ENCODE measurements at regions not wholly inside any gene's neighbourhood (a gene's known extent, or its start where the extent isn't known, plus 50 kb on each side); places are given as distances from the start of the nearest gene placed in this dataset.

DNA sequence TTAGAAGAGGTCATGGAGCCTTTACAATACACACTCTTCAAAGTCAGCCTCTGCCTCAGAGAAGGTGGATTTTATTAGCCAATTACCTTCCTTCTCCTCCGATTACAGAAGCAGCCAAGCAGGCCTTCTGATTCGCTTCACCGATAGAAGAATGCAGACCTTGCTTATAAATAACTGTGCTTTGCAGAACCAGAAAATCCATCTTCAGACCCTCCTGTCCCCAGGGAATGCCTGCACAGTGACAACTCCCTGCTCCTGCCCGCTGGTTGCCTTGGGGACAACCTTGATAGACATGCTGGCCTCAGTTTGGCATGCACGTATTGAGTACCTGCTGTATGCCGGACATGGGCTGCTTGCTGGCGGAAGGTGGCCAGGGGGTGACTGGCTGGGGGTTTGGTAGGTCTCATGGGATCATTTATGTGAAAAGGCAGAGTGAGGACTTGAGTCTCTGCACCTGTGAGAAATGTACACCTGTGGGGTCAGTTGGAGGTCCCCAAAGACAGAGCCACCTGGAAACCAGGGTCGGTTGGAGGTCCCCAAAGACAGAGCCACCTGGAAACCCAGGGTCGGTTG is 1238.7 kb downstream of the BRD1 start:
- no peak for DNase-seq

DNA sequence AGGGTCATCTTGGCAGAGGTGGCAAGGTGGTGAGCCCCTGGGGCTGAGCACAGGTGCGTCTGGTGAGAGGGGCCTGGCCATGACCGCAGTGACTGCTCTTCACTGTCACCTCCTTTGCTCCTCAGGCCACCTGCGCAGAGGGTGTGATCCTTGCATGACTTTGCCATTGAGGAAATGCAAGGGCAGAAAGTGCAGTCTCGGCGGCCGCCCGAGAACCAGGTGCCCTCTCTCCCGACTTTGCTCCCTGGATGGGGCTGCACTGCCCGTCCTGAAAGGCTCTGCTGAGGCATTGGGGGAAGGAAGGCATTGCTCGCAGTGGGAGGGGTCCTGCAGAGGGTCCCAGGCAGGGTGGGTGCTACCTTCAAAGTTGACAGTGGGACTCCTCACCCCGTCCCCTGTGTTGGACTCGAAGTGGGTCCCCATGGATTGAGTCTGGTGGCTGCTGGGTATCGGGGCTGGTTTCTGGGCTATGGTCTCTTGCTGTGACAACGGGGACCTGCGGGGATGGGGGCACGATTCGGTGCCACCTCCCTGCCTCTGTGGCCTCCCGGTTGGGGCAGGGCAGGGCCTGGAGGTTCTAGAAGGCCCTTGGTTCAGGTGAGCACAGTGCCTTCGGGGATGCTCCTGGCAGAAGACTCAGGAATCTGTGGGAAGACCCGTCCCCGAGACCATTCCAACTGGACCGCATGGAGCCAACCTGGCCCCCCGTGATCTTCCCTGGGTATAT is 1239.4 kb downstream of the BRD1 start:
- no peak for DNase-seq

DNA sequence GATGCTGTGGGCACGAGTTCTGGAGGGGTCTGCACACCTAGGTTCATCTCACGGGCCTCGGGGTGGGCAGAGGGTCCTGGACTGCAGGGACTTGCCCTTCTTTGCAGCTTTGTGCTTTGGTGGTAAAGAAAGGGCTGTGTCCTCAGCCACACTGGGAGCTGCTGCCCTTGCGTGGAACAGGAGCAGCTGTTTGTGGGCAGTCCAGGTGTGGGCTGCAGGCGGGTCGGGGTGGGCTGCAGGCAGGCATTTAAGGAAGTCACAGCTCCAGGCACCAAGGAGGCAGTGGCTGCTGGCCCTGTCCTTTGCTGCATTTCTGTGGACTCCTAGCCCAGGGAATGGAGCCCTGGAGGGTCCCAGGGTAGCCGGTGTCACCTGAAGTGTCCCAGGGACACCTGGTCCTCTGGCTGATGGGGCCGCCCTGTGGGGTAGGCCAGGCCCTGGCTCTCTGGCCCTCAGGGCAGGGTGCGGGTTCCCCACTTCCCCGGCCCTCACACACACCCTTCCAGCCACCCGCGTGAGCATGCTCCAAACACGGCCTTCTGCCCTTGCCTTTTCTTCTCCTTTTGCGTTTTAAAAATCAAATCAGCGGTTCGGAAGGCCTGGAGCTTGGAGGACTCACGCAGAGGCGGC is 1240.3 kb downstream of the BRD1 start:
- DNase-seq = no peak

DNA sequence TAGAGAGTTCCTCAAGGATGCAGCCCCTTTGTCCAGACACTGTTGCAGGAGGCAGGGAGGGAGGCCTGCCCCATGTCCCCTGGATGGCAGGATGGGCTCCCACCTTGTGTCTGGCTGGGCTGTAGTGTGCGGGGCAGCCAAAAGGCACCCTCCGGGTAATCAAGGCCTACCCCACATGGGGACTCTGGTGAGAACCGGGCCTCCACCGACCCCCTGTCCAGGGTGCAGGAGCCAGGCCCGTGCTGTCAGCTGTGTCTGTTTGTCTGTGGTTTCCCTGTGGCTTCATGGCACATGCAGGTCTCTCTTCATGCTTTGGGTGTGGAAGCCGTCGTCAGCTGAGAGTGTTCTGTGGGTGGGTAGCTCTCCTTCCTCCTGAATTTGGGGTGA is 1240.9 kb downstream of the BRD1 start:
- DNase-seq = no peak

DNA sequence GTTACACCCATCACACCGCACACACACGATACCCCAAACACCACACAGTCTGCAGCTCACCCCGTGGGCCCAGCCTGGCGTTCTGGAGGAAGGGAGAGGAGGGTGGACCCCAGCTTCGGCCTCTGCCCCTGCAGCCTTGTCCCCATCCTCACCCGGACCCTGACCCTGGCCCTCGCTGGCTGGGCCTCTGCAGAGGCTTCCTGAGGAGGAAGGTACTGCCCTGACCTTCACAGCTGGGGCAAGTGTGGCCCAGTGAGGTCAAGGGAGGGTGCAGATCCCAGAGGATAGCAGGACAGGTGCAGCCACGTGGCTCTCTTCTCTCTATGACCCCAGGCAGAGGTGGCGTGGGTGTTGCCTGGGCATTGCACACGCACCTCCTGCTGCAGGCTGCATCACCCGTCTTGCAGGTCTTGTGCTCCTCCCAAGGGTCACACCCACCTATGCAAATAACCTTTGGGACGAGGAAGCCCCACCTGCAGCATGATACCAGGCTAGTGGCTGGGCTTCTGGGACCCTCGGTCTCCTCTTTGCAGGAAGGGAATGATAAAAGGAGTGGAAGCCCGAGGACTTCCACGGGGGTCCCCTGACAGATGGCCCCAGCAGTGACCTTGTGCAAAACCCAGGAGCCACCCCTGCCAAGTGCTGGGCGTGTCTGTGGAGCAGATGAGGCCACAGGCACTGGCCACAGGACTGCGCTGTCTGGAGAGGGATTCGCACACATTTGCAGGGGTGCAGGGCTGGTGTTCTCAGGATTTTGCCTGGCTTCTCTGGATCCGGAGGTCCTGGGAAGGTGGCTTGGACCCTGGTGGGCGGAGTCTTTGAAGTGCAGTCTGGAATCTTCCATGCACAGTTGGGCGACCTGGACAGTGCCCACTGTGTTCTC is 1241.5 kb downstream of the BRD1 start:
- no peak for DNase-seq

DNA sequence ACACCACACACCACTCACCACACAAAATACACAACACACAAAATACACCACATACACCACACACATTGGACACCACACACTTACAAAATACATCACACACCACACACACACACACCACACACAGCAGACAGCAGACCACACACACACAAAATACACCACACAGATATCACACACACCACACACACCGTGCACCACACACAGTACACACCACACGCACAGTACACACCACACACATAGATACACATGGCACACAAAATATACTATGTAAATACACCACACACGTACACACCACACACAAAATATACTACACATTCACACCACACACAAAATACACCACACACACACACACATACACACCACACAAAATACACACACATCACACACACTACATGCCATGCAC is 1243.5 kb downstream of the BRD1 start:
- no peak for DNase-seq

DNA sequence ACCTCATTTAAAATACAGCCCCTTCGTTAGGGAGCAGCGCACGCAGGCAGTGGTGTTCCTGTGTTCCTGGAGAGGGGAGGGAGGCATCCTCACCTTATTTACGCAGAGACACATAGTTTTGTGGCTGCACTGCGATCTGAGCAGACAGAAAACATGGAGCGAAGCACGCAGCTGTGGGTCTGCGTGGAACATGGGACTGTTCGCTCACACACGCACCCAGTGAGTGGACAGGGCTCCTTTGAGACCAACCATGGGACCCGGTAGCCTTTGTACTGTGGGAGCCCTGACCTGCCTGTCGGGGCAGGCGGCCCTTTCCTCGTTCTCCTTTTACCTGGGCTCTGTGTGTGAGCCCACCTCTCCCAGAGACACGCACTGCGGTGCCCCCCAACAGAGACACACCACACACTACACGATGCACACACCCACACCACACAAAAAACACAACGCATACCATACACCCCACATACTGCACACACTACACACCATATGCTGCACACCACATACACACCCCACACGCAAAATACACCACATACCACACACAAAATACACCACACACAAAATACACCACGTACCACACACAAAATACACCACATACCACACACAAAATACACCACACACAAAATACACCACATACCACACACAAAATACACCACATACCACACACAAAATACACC is 1245.7 kb downstream of the BRD1 start:
- no peak for DNase-seq

DNA sequence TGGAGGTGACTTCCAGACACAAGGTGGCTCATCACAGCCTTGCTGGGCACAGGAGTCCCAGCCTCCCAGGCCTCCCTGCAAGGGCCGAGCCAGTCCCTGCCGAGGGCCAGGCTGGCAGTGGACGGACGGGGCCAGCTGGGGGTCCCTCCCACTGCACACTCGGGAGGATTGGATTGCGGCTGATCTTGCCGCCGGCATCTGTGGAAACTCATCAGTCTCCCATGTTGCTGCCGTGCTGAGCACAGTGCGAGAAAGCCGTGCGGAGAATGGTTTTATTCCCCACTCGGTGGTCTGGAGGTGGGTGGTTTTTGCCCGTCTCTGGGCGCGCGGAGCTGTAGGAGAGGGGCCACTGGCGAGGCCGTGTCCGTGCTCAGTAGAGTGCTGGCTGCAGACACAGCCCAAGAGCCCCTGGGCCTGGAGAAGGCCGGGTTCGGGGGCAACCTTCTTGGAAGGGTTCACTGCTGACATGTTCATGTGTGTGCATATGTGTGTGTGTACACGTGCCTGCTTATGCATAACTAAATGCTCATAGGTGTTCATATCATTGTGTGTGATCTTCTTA is 1246.4 kb downstream of the BRD1 start:
- DNase-seq = no peak

DNA sequence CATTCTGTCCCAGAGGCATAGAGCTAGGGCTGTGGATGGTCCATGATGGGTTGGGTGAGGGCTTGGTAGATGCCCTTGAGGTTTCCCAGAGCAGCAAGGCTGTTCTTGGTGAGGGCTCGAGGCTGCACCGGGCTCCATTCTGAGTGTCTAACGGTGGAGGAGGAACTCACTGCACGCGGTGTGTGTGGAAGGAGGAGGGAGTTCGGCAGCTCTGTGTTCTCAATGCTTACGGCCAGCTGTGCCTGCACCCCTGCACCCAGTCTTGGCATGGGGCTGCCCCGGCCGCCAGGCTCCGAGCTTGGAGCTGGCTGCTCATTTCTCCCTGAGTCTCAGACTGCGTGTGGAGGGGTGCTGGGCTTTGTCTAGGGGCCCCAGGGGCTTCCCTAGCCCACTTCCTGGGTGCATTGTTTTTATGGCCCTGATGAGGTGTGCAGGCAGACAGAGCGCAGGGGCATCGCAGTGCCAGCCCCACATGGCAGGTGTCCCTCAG is 1247.1 kb downstream of the BRD1 start:
- no peak for DNase-seq

DNA sequence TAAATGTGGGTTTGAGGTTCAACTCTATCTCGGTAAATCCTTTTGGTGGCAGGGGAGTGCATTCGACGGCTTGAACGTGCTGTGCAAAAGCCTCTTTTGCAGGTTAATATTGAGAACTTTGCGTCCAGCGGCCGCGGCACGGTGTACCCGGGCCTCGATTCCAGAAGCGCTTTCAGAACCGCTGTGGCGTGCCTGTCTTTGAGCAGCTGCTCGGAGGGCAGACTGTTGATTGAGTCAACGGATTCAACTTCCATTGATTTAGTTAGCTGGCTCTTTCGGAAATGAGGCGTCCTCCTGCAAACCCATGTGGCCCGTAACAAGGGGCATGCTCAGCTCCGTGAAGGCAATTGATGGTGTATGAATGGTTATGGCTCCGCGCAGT is 1247.8 kb downstream of the BRD1 start:
- DNase-seq = no peak

DNA sequence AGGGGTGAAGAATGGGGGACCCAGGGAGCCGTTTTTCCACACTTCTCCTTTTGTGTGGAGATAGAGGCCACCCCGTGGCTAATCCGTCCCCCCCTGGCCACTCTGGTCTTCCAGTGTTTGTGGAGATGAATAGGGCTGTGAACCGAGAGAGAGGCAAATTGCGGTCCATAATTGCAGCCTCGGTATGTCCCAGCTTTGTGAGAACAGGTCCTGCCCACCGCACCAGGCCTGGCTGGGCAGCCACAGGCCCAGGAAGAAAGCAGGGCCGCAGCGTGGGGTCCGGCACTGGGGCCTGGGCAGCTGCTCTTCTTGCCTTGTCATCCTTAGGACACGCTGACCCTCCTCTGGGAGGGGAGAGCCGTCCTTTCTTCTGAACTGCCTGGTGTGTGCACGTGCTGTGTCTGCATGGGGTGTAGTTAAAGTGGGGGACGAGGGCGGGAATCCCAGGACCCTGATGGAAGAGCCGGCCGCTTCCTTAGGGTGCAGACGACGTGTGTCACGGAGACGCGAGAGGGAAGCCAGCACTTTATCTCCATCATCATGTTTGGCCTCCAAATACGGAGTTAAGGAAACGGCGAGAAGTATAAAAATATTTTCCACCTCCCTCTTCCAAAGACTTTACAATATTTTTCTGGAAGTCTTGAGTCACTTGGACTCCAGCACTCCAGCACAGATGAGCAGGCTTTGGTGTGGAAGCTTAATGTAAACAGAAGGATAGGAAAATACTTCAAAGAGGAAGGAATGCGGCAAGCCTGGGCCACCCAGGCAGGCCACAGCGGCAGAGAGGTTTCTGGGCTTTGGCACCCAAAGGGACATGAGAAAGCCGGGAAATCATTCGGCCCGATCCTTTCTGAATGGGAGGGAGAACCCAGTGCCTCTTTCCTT is 1248.4 kb downstream of the BRD1 start:
- DNase-seq = no peak

DNA sequence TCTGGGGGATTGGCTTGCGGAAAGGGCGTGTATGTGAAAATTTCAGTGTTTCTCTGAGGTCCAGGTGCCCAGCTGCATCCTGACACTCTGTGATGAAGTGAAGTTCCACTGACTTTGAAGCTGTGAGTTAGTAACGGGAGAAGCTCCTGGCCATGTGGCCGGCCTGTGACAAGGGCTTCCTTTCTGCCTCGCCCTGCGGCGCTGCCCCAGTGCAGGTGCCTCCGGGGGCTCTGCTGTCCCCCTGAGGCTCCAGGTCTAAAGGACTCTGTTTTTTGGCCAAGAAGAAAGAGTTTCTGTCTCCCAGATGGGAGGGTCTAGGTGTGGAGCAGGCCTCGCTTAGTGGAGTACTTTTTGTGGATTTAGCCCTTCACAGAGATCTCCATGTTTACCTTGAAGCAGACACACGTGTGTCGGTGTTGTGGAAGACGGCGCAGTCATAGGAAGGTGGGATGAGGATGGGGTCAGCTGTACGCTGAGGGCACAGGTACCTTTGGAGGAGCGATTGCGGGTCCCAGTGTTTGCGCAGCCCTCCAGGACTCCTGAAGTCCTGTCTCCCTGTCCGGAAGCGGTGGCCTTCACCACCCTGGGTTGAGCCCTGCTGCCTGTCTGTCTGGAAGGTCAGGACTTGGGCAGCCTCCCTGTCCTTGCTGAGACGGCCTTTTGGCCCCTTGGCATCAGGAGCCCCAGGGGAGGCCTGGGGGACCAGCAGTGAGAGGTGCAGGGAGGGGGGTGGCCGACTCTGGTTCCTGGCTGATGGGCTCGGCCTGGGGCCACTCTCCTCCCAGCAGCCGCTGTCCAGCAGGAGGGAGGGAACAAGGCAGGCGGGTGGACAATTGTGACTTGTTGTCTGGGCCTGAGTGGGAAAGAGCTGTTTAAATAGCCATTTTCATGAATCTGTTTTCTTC is 1249.3 kb downstream of the BRD1 start:
- no peak for DNase-seq

DNA sequence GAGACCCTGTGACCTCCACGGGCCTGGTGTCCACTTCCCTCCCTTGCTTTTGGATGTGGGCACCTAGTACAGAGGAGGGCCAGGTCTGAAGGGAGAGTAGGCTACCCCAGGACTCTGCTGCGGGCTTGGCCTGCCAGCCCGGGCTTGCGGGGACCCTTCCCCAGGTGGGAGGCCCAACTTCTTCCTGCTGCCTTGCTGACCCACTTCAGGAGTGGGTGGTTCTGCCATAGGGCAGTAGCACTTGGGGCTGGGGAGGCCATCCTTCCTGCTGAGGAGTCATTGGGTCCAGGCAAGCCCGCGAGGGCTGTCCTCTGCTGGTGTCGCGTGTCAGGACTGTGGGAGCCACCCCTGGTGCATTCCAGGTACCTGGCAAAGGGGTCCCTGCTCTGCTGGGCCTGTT is 1250.0 kb downstream of the BRD1 start:
- no peak for DNase-seq

DNA sequence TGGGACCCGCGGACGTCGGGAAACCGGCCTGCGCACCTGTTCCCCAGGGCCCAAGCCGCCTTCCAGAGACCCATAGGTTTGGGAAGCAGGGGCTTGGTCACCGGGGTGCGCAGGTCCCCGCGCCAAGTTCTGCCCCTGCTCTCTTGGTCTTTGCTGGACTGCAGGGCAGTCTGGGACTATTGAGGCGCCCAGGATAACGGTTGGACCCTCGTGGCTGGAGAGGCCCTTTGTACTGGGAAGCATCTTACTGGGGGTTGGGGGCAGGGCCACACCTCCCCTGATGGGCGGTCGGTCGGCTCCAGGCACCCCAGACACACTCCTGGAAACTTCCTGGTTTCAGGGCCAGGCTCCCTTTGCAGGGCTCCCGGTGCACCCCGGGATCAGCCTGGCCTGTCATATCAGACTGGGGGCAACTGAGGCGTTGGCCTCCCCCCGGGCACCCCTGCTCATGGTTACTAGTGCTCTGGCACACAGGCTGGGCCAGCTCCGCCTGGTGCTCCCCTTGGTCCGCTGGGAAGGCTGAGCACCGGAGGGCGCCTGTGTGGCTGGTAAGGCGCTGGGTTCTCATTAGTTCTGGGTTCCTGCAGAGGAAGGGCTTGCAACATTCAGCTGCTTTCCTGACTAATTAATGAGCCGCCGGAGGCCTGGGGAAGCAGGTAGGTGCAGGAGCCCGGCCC is 1250.5 kb downstream of the BRD1 start:
- no peak for DNase-seq

DNA sequence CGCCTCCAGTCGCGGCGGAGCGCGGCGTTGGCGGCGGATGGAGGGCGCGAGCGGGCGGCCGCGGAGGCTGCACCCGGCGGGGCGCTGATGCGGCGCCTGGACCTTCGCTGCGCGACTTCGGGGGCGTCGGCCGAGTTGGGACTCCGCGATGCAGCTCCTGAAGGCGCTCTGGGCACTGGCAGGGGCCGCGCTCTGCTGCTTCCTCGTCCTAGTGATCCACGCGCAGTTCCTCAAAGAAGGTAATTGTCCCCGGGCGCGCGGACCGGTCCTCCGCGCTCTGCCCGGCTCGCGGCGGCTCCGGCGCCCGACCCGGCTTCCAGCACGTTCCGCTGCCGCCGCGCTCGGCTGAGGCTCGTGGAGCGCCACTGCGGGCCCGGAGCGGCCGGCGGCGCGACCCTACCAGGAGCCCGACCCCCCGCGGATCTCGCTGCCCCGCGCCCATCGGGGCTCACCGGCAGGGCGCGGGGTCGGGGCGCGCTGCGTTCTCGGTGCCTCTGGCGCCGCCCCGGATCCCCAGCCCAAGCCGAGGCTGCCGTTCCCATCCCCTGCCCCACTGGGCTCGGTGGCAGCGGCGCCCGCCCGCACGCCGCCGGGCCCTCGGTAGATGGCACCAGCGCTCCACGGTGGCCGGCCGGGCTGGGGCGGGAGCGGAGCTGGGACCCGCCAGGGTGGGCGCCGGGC is 1251.2 kb downstream of the BRD1 start:
- DNase-seq = no peak

DNA sequence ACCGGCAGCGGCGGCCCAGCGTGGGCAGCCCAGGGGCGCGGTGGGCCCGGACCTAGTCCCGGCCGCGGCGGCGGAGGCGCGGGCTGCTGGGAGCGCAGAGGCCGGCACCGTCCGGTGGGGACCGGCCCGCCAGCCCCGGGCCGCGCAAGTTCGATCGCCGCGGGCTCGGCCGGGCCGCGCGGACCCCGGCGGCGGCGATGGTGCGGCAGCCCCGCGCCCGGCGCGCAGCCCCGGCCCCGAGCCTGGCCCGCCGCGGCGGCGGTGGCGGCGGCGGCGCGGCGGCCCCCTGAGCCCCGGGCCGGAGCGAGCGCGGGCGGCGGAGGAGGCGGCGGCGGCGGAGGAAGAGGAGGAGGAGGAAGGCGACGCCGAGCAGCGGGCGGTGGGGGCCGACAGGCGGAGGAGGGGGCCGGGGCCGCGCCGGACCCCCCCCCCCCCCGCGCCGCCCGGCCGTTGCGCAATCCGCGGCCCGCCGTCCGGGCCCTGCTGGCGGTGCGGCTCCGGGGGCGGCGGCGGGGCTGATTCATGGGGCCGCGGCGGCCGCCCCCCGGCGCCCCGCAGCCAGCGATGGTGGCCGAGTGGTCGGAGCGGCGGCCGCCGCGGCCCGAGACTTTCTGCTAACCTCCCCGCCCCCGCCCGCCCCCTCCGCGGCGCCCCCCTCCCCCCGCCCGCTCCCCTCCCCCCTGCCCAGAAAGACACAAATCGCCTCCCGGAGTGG is 1251.9 kb downstream of the BRD1 start:
- no peak for DNase-seq

DNA sequence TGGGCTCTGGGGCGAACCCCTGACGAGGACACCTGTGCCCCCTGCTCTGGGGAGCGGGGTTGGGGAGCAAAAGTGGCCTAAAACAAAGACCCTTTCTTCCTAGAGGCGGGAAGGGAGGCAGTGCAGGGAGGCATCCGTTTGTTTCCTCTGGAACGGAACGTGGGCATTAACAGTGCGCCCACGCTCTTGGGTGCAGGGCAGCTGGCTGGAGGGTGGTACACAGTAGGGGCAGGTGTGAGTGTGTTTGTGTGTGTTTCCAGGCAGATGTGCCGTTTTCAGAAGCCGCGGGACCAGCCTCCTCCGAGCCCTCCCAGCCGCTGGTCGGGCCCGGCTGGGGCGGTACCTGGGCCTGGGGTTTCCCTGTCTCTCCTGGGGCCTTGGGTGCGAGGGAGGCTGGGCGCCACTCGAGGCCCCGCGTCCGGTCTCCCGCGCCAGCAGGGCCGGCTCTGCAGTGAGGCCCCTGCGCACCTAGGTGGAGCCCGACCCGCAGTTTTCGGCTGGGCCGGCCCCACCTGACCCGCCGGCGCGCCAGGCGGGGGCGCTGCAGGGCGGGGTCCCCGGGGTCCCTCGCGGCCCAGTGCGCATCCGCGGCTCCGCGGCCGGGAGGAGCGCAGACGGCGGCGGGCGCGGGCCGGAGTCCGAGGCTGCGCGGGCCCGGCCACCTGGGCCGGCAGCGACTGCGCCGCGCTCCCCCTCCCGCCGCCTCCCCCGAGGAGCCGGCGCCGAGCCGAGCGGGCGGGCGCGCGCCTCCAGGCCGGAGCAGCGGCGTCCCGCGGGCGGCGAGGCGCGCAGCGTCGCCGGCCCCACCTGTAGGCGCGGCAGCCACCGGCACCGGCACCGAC is 1252.7 kb downstream of the BRD1 start:
- DNase-seq = no peak
